DND-41 (cell line): ENCODE measurements at regions not wholly inside any gene's neighbourhood (a gene's known extent, or its start where the extent isn't known, plus 50 kb on each side); places are given as distances from the start of the nearest gene placed in this dataset.

Experiments
- ATAC-seq: fragments of 200-7000 bp; cut with Tn5 transposase; 3 replicates; pipeline ENCODE4 v1.9.1; 2021; ENCODE audit warnings: low read depth; ENCODE audit not compliant: insufficient read depth
- DNase-seq: peaks from one replicate; pipeline ENCODE4 v3.0.0-alpha.2; 2020
- H2AFZ ChIP-seq: 2 replicates; pipeline ENCODE4 v1.6.0; 2012; ENCODE audit warnings: low read depth, low read length
- H3K27ac ChIP-seq: 2 replicates; pipeline ENCODE4 v1.5.1; 2012; ENCODE audit warnings: low read length, inconsistent platforms
- H3K27me3 ChIP-seq: fragments of 200-600 bp; sonication (generic); 2 replicates; pipeline ENCODE4 v1.6.0; 2012; ENCODE audit warnings: low read length, mild to moderate bottlenecking, inconsistent platforms; ENCODE audit not compliant: insufficient read depth, poor library complexity
- H3K36me3 ChIP-seq: 2 replicates; pipeline ENCODE4 v1.5.1; 2012; ENCODE audit warnings: low read length, inconsistent platforms; ENCODE audit not compliant: insufficient read depth
- H3K4me1 ChIP-seq: 2 replicates; pipeline ENCODE4 v1.5.1; 2012; ENCODE audit warnings: mild to moderate bottlenecking, low read length; ENCODE audit not compliant: insufficient read depth
- H3K4me2 ChIP-seq: 2 replicates; pipeline ENCODE4 v1.6.0; 2012; ENCODE audit warnings: mild to moderate bottlenecking, moderate library complexity, low read length, inconsistent platforms; ENCODE audit not compliant: insufficient read depth
- H3K4me3 ChIP-seq, 2 experiments: fragments of 200-600 bp in 1 of 2; shearing (Covaris generic) in 1 of 2; 2 replicates each; pipeline ENCODE4 v1.5.1; 2012 to 2016; ENCODE audit warnings: inconsistent platforms in 2 of 2, low read length in 2 of 2, mild to moderate bottlenecking in 2 of 2, low read depth in 1 of 2, moderate library complexity in 1 of 2
- H3K79me2 ChIP-seq: 2 replicates; pipeline ENCODE4 v1.6.0; 2012; ENCODE audit warnings: low read length, inconsistent platforms; ENCODE audit not compliant: insufficient read depth
- H3K9ac ChIP-seq: 2 replicates; pipeline ENCODE4 v1.6.0; 2012; ENCODE audit warnings: low read depth, mild to moderate bottlenecking, inconsistent platforms, low read length, moderate library complexity
- H3K9me3 ChIP-seq: 2 replicates; pipeline ENCODE4 v1.5.1; 2012; ENCODE audit warnings: low read length, moderate library complexity, mild to moderate bottlenecking, inconsistent platforms; ENCODE audit not compliant: insufficient read depth, severe bottlenecking
- H4K20me1 ChIP-seq: 2 replicates; pipeline ENCODE4 v1.6.0; 2012; ENCODE audit warnings: low read length; ENCODE audit not compliant: insufficient read depth
- CTCF ChIP-seq: IDR thresholded peaks from 2 replicates; pipeline ENCODE4 v1.5.1; 2012; ENCODE audit warnings: borderline replicate concordance, low read length, moderate library complexity, mild to moderate bottlenecking; ENCODE audit not compliant: poor library complexity, severe bottlenecking; ENCODE audit errors: extremely low read depth
- EZH2 ChIP-seq: IDR thresholded peaks from 3 replicates; pipeline ENCODE4 v1.6.1; 2012; ENCODE audit warnings: borderline replicate concordance, low read depth, mild to moderate bottlenecking, moderate library complexity, low read length, inconsistent platforms; ENCODE audit not compliant: severe bottlenecking

GRCh38 chr16:79765901-79766394 is 165.4 kb upstream of the MAF start:
- H3K4me2 ChIP-seq = no peak overlapping the region
- no peaks in the 10 kb centered on the region for H3K79me2 ChIP-seq
- no peaks in the 10 kb centered on the region for H3K36me3 ChIP-seq
- no peak overlapping the region for H3K9ac ChIP-seq
- peaks cover 3% of the 10 kb centered on the region for H3K27me3 ChIP-seq
- no peak overlapping the region for H3K4me3 ChIP-seq
- no peaks in the 10 kb centered on the region for H4K20me1 ChIP-seq
- no peaks in the 10 kb centered on the region for H3K9me3 ChIP-seq
- peaks cover 7% of the 10 kb centered on the region for H3K4me1 ChIP-seq
- no peak for TF ChIP-seq CTCF
- TF ChIP-seq EZH2 = no peak
- no peak overlapping the region for H3K27ac ChIP-seq
- ATAC-seq = no peak
- no peak overlapping the region for H2AFZ ChIP-seq
- DNase-seq = no peak

GRCh38 chr16:79765431-79765830 is 164.9 kb upstream of the MAF start:
- no peaks in the 10 kb centered on the region for H3K27me3 ChIP-seq
- H3K79me2 ChIP-seq = no peaks in the 10 kb centered on the region
- no peak overlapping the region for H2AFZ ChIP-seq
- H3K9me3 ChIP-seq = no peaks in the 10 kb centered on the region
- no peaks in the 10 kb centered on the region for H4K20me1 ChIP-seq
- peaks cover 4% of the 10 kb centered on the region for H3K4me1 ChIP-seq
- no peak overlapping the region for H3K4me3 ChIP-seq
- DNase-seq (no peak), ATAC-seq (no peak)
- H3K36me3 ChIP-seq = no peaks in the 10 kb centered on the region
- H3K4me2 ChIP-seq = no peak overlapping the region
- TF ChIP-seq EZH2 = no peak
- TF ChIP-seq CTCF = no peak
- no peak overlapping the region for H3K9ac ChIP-seq
- no peak overlapping the region for H3K27ac ChIP-seq

GRCh38 chr16:79764415-79765110 is 164.0 kb upstream of the MAF start:
- Histone ChIP-seq H3K9ac (no peak overlapping the region), H4K20me1 (no peaks in the 10 kb centered on the region), H3K4me3 (no peak overlapping the region), H3K4me1 (no peaks in the 10 kb centered on the region), H3K4me2 (no peak overlapping the region), H3K36me3 (no peaks in the 10 kb centered on the region), H3K79me2 (no peaks in the 10 kb centered on the region), H3K27me3 (no peaks in the 10 kb centered on the region), H3K9me3 (no peaks in the 10 kb centered on the region), H2AFZ (no peak overlapping the region), H3K27ac (no peak overlapping the region)
- no peak for ATAC-seq
- no peak for TF ChIP-seq CTCF
- TF ChIP-seq EZH2 = no peak
- DNase-seq = no peak

- H3K79me2 ChIP-seq = no peaks in the 10 kb centered on the region
- no peak overlapping the region for H3K4me2 ChIP-seq
- ATAC-seq = no peak
- H3K9ac ChIP-seq = no peak overlapping the region
- H3K27ac ChIP-seq = no peak overlapping the region
- H3K4me3 ChIP-seq = no peak overlapping the region
- no peaks in the 10 kb centered on the region for H4K20me1 ChIP-seq
- H2AFZ ChIP-seq = no peak overlapping the region
- H3K9me3 ChIP-seq = no peaks in the 10 kb centered on the region
- no peak for DNase-seq
- no peaks in the 10 kb centered on the region for H3K36me3 ChIP-seq
- TF ChIP-seq CTCF (no peak), EZH2 (no peak)
- H3K27me3 ChIP-seq = no peaks in the 10 kb centered on the region
- no peaks in the 10 kb centered on the region for H3K4me1 ChIP-seq
These were observed 161.7 kb upstream of the MAF start for GRCh38 chr16:79762217-79762616.
